Stimulated activated naive CD8-positive, alpha-beta T cell treated with anti-CD3 and anti-CD28 coated beads, Interleukin-15, Interleukin-2, amounts not matched to agents 100 ng/mL and 50 ng/mL, for 24 hours (primary cell): ENCODE measurements at regions not wholly inside any gene's neighbourhood (a gene's known extent, or its start where the extent isn't known, plus 50 kb on each side); places are given as distances from the start of the nearest gene placed in this dataset.

Experiments used
- H3K27ac Mint-ChIP-seq: one replicate; pipeline ENCODE4 v1.8.0; 2021; ENCODE audit warnings: mild to moderate bottlenecking, mixed read lengths
- H3K27me3 Mint-ChIP-seq: one replicate; pipeline ENCODE4 v1.8.0; 2021; ENCODE audit warnings: mixed read lengths
- H3K36me3 Mint-ChIP-seq: one replicate; pipeline ENCODE4 v1.8.0; 2021; ENCODE audit warnings: low read depth, mixed read lengths
- H3K4me1 Mint-ChIP-seq: one replicate; pipeline ENCODE4 v1.8.0; 2021; ENCODE audit warnings: low read depth, mixed read lengths
- H3K4me3 Mint-ChIP-seq: one replicate; pipeline ENCODE4 v1.8.0; 2021; ENCODE audit warnings: mild to moderate bottlenecking, mixed read lengths
- H3K9me3 Mint-ChIP-seq: one replicate; pipeline ENCODE4 v1.8.0; 2021; ENCODE audit warnings: mixed read lengths

GRCh38 chr22:47851586-47851985, 1089.1 kb downstream of the TBC1D22A start:
- Mint-ChIP-seq H3K4me3 (no peak overlapping the region), H3K4me1 (no peaks in the 10 kb centered on the region), H3K27ac (no peak overlapping the region), H3K27me3 (peaks cover 27% of the 10 kb centered on the region), H3K36me3 (no peaks in the 10 kb centered on the region), H3K9me3 (no peaks in the 10 kb centered on the region)

GRCh38 chr22:47850644-47851151, 1088.2 kb downstream of the TBC1D22A start:
- Mint-ChIP-seq H3K4me3 (no peak overlapping the region), H3K27me3 (peaks cover 34% of the 10 kb centered on the region), H3K36me3 (no peaks in the 10 kb centered on the region), H3K9me3 (no peaks in the 10 kb centered on the region), H3K27ac (no peak overlapping the region), H3K4me1 (no peaks in the 10 kb centered on the region)

GRCh38 chr22:47849576-47849975, 1087.1 kb downstream of the TBC1D22A start:
- Mint-ChIP-seq H3K36me3 (no peaks in the 10 kb centered on the region), H3K4me1 (no peaks in the 10 kb centered on the region), H3K27ac (no peak overlapping the region), H3K4me3 (no peak overlapping the region), H3K9me3 (no peaks in the 10 kb centered on the region), H3K27me3 (peaks cover 37% of the 10 kb centered on the region)

- peaks cover 33% of the 10 kb centered on the region for H3K27me3 Mint-ChIP-seq
- H3K9me3 Mint-ChIP-seq, result no peaks in the 10 kb centered on the region
- no peak overlapping the region for H3K4me3 Mint-ChIP-seq
- H3K4me1 Mint-ChIP-seq, result no peaks in the 10 kb centered on the region
- no peak overlapping the region for H3K27ac Mint-ChIP-seq
- H3K36me3 Mint-ChIP-seq, result no peaks in the 10 kb centered on the region
Measured at GRCh38 chr22:47848184-47848920, 1085.9 kb downstream of the TBC1D22A start.

GRCh38 chr22:47847131-47847890, 1084.9 kb downstream of the TBC1D22A start:
- Mint-ChIP-seq H3K4me3 (no peak overlapping the region), H3K36me3 (no peaks in the 10 kb centered on the region), H3K4me1 (no peaks in the 10 kb centered on the region), H3K27me3 (peaks cover 29% of the 10 kb centered on the region), H3K9me3 (no peaks in the 10 kb centered on the region), H3K27ac (no peak overlapping the region)

- no peaks in the 10 kb centered on the region for H3K9me3 Mint-ChIP-seq
- no peak overlapping the region for H3K4me3 Mint-ChIP-seq
- no peaks in the 10 kb centered on the region for H3K4me1 Mint-ChIP-seq
- H3K27ac Mint-ChIP-seq, result no peak overlapping the region
- H3K27me3 Mint-ChIP-seq, result peaks cover 24% of the 10 kb centered on the region
- no peaks in the 10 kb centered on the region for H3K36me3 Mint-ChIP-seq
Measured at GRCh38 chr22:47846206-47846605, 1083.8 kb downstream of the TBC1D22A start.

GRCh38 chr22:47842119-47842518, 1079.7 kb downstream of the TBC1D22A start:
- Mint-ChIP-seq H3K27ac (no peak overlapping the region), H3K4me3 (no peak overlapping the region), H3K27me3 (peaks cover 37% of the 10 kb centered on the region), H3K36me3 (no peaks in the 10 kb centered on the region), H3K4me1 (peaks cover 3% of the 10 kb centered on the region), H3K9me3 (no peaks in the 10 kb centered on the region)

GRCh38 chr22:47841156-47841555, 1078.7 kb downstream of the TBC1D22A start:
- Mint-ChIP-seq H3K4me3 (no peak overlapping the region), H3K36me3 (no peaks in the 10 kb centered on the region), H3K4me1 (peaks cover 3% of the 10 kb centered on the region), H3K27me3 (peaks cover 41% of the 10 kb centered on the region), H3K9me3 (no peaks in the 10 kb centered on the region), H3K27ac (no peak overlapping the region)

- peaks cover 3% of the 10 kb centered on the region for H3K4me1 Mint-ChIP-seq
- peaks cover 34% of the 10 kb centered on the region for H3K27me3 Mint-ChIP-seq
- no peaks in the 10 kb centered on the region for H3K36me3 Mint-ChIP-seq
- H3K27ac Mint-ChIP-seq, result no peak overlapping the region
- no peaks in the 10 kb centered on the region for H3K9me3 Mint-ChIP-seq
- H3K4me3 Mint-ChIP-seq, result no peak overlapping the region
Measured at GRCh38 chr22:47839595-47840227, 1077.3 kb downstream of the TBC1D22A start.

- Mint-ChIP-seq H3K36me3 (no peaks in the 10 kb centered on the region), H3K27me3 (peaks cover 39% of the 10 kb centered on the region), H3K27ac (no peak overlapping the region), H3K4me3 (no peak overlapping the region), H3K9me3 (no peaks in the 10 kb centered on the region), H3K4me1 (peaks cover 3% of the 10 kb centered on the region)
Measured at GRCh38 chr22:47837703-47838102, 1075.3 kb downstream of the TBC1D22A start.

GRCh38 chr22:47836957-47837356, 1074.5 kb downstream of the TBC1D22A start:
- Mint-ChIP-seq H3K4me1 (peaks cover 3% of the 10 kb centered on the region), H3K27me3 (peaks cover 44% of the 10 kb centered on the region), H3K27ac (no peak overlapping the region), H3K9me3 (no peaks in the 10 kb centered on the region), H3K36me3 (no peaks in the 10 kb centered on the region), H3K4me3 (no peak overlapping the region)

- no peak overlapping the region for H3K27ac Mint-ChIP-seq
- H3K4me1 Mint-ChIP-seq, result no peaks in the 10 kb centered on the region
- H3K27me3 Mint-ChIP-seq, result peaks cover 41% of the 10 kb centered on the region
- H3K9me3 Mint-ChIP-seq, result no peaks in the 10 kb centered on the region
- no peaks in the 10 kb centered on the region for H3K36me3 Mint-ChIP-seq
- H3K4me3 Mint-ChIP-seq, result no peak overlapping the region
Measured at GRCh38 chr22:47835726-47836125, 1073.3 kb downstream of the TBC1D22A start.

- no peak overlapping the region for H3K4me3 Mint-ChIP-seq
- no peaks in the 10 kb centered on the region for H3K36me3 Mint-ChIP-seq
- H3K4me1 Mint-ChIP-seq, result no peaks in the 10 kb centered on the region
- peaks cover 8% of the 10 kb centered on the region for H3K27me3 Mint-ChIP-seq
- no peak overlapping the region for H3K27ac Mint-ChIP-seq
- no peaks in the 10 kb centered on the region for H3K9me3 Mint-ChIP-seq
Measured at GRCh38 chr22:47826016-47826415, 1063.6 kb downstream of the TBC1D22A start.

- Mint-ChIP-seq H3K27ac (no peak overlapping the region), H3K36me3 (no peaks in the 10 kb centered on the region), H3K9me3 (peaks cover 2% of the 10 kb centered on the region), H3K27me3 (no peaks in the 10 kb centered on the region), H3K4me1 (no peaks in the 10 kb centered on the region), H3K4me3 (no peak overlapping the region)
Measured at GRCh38 chr22:47822422-47822821, 1060.0 kb downstream of the TBC1D22A start.

GRCh38 chr22:47818496-47818895, 1056.0 kb downstream of the TBC1D22A start:
- Mint-ChIP-seq H3K4me3 (no peak overlapping the region), H3K4me1 (no peaks in the 10 kb centered on the region), H3K27me3 (no peaks in the 10 kb centered on the region), H3K36me3 (no peaks in the 10 kb centered on the region), H3K27ac (no peak overlapping the region), H3K9me3 (peaks cover 3% of the 10 kb centered on the region)
